ENCODE measurements at regions not wholly inside any gene's neighbourhood (a gene's known extent, or its start where the extent isn't known, plus 50 kb on each side); places are given as distances from the start of the nearest gene placed in this dataset.

DNA sequence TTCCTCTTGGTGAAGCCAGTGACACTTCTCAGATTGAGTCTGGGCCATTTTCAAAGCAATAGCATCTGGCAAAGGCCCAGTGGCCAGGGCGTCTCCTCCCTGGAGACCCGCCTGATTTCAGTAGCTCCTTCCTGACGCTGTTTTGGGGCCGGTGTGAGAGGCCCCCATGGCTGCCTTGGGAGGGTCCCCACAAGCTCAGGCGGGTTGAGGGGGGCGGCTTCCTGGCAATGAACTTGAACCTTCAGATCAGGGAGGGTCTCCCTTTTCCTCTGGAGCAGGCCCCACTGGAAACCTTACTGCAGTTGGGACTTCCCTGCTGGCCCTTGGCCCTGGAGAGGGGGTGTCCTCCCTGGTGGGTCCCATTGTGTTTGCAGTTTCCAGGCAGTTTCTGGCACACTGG is 121.2 kb downstream of the CRYAA start:
- TF ChIP-seq CTCF (IDR thresholded peaks at IDR 0.05): no peak
- TF ChIP-seq POLR2AphosphoS5 (IDR thresholded peaks at IDR 0.05): no peak
